HG02981 (cell line): ENCODE measurements at regions not wholly inside any gene's neighbourhood (a gene's known extent, or its start where the extent isn't known, plus 50 kb on each side); places are given as distances from the start of the nearest gene placed in this dataset.
A peak's percentile ranks its signal among the peaks of the same experiment; 100 is the strongest.

Experiments
- ATAC-seq: cut with Tn5 transposase; IDR thresholded peaks from one replicate; pipeline ENCODE4 v1.9.1; 2021; ENCODE audit warnings: mild to moderate bottlenecking, moderate library complexity; ENCODE audit not compliant: unreplicated experiment

- peak; percentile 53 for ATAC-seq
These were observed 56.1 kb upstream of the SLC35G4 start for GRCh38 chr18:11553098-11553940.

- no peak for ATAC-seq
These were observed 60.4 kb upstream of the SLC35G4 start for GRCh38 chr18:11548916-11549551.

- no peak for ATAC-seq
These were observed 61.0 kb upstream of the SLC35G4 start for GRCh38 chr18:11548396-11548795.

GRCh38 chr18:11544060-11544633, 65.2 kb upstream of the SLC35G4 start:
- ATAC-seq: no peak

- ATAC-seq: no peak
These were observed 68.2 kb upstream of the SLC35G4 start for GRCh38 chr18:11541179-11541578.

GRCh38 chr18:11533942-11534496, 75.4 kb upstream of the SLC35G4 start:
- ATAC-seq: no peak

GRCh38 chr18:11533513-11533890, 75.9 kb upstream of the SLC35G4 start:
- ATAC-seq: no peak

- ATAC-seq: no peak
These were observed 76.5 kb upstream of the SLC35G4 start for GRCh38 chr18:11532758-11533512.

GRCh38 chr18:11529081-11529480, 80.3 kb upstream of the SLC35G4 start:
- no peak for ATAC-seq

GRCh38 chr18:11526675-11527074, 82.7 kb upstream of the SLC35G4 start:
- ATAC-seq: no peak

- no peak for ATAC-seq
These were observed 85.6 kb upstream of the SLC35G4 start for GRCh38 chr18:11523804-11524203.

GRCh38 chr18:11522992-11523391, 86.4 kb upstream of the SLC35G4 start:
- no peak for ATAC-seq

- ATAC-seq: no peak
These were observed 87.5 kb upstream of the SLC35G4 start for GRCh38 chr18:11521853-11522252.

- ATAC-seq: no peak
These were observed 88.9 kb upstream of the SLC35G4 start for GRCh38 chr18:11520536-11520935.

- ATAC-seq: peak; percentile 86
These were observed 90.4 kb upstream of the SLC35G4 start for GRCh38 chr18:11518788-11519685.

GRCh38 chr18:11517704-11518103, 91.7 kb upstream of the SLC35G4 start:
- no peak for ATAC-seq

GRCh38 chr18:11516751-11517503, 92.5 kb upstream of the SLC35G4 start:
- no peak for ATAC-seq

GRCh38 chr18:11514267-11514666, 95.1 kb upstream of the SLC35G4 start:
- no peak for ATAC-seq
